Fibroblast of skin of scalp (primary cell): ENCODE measurements at regions not wholly inside any gene's neighbourhood (a gene's known extent, or its start where the extent isn't known, plus 50 kb on each side); places are given as distances from the start of the nearest gene placed in this dataset.
"Not testable (repeated sequence)": the region's sequence is repeated elsewhere in the genome, so short reads cannot be mapped to it uniquely, and the experiment has no call there.

Source experiments
- DNase-seq: peaks from one replicate; pipeline ENCODE4 v3.0.0-alpha.2; 2013

DNA sequence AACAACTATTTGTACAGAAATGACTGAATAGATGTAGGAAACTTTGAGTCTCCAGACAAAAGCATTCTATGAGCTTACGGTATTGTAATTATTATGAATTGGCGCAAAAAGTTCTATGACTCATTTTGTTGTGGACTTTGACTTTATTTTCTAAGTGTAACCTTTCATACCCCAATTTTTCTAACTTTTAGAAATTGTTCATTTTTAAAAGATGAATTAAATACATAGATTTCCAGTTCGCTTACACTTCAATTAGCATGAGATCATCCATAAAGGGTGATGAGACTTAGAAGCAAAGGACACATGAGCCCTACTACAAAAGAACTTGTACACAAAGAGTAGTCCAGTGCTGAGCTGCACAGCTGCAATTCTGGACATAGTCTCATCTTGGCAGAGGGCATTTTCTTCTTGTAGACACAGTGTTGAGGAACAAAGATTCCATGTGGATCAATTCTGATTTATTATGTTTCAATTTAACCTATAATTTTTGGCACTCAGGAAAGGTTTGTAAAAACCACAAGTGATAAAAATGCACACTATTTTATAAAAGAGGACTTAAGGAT lies 431.1 kb downstream of the LRRIQ3 start:
- DNase-seq: no peak

DNA sequence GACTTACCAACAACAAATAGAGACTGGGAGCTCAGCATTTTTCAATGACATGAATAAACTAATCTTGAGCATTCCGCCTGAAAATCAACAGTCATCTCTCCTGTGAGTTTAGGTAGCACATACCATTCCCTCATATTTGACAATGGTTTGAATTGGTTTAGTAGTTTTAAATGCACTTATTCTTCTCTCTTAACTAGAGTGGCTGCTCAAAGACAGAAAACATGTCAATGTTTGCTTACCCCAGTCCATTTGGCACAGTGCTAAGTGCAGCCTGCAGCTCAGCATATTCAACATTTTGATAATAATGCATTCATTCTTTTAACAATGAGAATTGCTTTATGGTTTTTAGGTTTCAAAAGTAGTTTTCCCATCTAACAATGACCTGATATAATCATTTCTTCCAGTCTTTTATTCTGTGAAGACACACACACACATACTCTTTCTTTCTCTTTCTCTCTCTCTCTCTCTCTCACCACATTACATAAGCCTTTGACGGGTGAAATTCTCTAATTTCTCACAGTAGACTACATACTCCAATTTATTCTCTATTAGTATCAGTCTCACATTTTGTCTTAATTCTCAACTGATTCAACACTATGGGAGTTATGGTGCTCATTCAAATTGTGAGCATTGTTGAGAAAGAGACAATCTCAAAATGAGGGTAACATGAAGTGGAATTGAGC lies 432.3 kb downstream of the LRRIQ3 start:
- DNase-seq: no peak

DNA sequence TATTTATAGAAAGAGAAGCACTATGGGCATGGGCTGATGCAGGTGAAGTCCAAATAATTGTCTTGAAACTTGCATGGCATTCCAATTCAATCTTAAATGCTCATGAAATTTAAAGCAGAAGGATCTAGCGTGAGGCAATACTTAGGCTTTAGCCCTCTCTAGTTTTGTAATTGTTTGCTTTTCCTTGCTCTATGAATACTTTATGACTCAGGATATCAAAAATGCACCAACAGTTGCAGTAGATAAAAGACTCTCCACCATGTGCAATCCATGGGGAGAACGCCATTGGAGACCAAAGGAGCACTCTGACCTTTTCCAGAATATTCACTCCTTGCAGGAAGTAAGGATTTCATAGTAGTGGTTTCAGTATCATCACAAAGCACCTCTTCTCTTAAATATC lies 436.4 kb downstream of the LRRIQ3 start:
- no peak for DNase-seq

DNA sequence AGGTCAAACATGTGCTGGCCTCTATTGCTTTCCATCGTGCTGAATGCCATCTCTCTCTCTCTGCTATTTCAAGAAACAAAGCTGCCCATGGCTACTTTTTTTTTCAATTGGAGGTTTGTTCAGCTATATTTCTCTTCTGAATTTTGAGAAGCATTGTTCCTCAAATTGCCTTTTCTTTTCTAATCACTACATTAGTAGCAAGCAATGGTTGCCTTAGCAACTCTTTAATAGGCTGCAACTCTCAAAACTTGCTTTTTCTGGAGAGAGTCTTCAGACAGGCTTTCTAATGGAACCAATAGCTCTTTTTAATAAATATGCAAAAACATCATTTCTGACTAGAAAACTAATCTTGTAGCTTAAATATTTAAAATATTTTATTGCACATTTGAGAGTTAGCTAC lies 439.0 kb downstream of the LRRIQ3 start:
- DNase-seq: no peak

DNA sequence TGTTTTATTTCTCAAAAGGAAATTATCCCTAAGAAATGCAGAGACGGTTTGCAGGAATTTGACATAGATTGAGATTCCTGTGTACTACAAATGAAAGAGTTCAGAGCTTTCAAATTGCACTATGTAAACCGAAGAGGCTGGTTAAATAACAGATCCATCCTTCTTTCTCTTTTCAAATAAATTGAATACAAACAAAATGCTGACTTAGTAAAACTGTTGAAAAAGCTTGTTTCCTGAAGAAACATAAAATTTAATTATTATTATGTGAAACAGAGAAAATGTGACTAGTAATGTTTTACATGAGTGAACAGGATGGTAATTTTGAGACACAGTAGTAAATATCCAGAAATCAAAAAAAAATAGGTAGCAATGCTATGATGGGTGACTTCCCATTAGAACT lies 441.2 kb downstream of the LRRIQ3 start:
- no peak for DNase-seq

DNA sequence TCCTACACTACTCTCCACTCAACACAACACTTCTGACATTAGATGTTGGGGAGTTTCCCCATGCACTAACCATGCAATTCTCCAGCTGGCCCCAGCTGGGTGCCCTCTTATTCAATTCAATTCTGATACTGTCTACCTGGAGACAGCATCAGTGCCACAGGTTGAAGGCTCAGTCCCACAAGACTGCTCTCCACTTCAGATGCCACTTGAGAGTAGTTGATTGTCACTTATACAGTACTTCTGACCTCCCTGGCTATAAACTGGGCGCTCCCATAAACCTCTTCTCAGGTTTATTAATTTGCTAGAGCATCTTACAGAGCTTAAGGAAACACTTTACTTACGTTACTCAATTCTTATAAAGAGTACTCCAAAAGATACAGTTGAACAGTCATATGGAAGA lies 442.3 kb downstream of the LRRIQ3 start:
- no peak for DNase-seq

DNA sequence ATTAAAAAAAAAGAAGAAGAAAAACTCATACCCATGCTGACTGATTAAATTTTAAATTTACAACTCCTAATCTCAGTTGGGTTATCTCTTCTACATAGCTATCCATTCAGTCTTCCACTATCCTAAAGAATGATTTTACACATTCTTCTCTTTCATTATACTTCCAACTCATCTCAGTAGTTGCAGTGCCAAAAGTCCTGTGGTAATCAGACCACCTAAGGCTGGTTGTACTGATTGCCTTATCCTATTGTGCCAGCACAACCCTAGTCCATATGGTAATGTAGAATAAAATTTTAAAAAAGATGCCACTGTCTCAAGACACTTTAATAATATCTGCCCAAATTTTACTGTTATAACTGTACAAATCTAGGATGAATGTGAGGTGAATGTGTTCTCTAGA lies 448.0 kb downstream of the LRRIQ3 start:
- no peak for DNase-seq

DNA sequence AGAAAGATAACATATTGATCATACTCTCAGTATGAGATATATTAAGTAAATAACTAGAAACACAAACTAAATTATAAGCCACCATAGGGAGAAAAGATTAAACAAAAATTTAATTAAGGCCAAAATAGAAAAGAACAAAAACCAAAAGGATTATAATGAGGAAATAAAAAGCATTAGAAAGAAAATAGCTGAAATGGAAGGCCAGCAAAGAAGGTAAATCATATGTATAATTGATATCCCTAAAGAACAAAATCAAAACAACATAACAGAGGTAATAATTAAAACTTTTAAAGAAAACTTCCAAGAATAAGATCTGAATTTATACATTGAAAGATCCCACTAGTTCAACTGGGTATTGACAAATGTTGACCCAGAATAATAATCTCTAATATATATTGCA lies 453.0 kb downstream of the LRRIQ3 start:
- no peak for DNase-seq

DNA sequence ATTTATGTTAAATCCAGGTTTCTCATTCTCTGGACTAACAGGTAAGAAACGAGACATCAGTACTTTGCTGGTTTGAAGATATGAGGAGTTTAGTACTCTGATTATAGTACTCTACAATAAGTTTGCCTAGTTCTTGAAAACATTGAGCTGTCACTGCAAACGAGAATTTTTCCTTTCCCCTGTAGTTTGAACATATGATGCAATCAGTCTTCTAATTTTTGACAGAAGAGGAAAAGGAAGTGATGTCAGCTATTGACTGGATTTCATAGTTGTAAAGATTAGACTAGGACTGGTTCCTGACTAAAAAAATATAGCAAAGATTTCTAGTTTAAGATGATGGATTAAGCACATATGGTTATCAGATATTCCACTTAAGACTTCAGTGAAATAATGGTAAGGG lies 461.9 kb downstream of the LRRIQ3 start:
- no peak for DNase-seq

DNA sequence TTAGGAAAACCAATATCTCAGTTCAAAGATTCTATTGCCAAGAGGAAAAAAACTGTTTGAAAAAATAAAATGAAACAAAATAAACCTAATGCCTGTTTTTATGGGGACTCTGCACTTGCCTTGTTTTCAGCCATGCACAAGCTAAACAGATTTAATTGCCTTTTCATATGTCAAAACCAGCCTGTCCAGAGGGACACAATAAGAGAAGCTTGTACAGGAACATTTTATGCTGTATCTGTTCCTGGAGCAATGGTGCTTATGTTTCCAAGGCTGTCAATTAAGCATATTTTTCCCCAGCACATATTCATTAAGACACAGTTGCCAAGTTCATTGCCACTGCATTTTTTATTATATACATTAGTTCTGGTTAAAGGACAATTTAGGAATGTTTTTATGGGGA lies 470.9 kb downstream of the LRRIQ3 start:
- DNase-seq: no peak

DNA sequence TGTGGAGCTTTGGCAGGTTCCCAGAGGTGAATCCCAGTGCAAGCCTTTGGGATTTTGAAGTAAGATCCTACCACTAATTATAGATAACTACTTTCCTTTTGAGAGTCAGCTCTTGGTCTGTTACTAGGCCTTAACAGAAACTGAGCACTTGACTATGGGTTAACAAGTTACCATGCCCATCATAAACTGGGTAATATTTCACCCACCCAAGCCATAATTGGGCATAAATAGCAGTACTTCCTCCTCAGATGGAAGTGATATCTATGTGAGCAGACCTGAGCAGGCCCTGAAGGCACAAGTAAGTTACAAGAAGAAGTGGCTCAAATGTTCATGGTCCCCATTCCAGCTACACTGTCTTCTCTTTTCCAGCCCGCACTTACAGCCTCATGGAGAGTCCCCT lies 475.9 kb downstream of the LRRIQ3 start:
- no peak for DNase-seq

DNA sequence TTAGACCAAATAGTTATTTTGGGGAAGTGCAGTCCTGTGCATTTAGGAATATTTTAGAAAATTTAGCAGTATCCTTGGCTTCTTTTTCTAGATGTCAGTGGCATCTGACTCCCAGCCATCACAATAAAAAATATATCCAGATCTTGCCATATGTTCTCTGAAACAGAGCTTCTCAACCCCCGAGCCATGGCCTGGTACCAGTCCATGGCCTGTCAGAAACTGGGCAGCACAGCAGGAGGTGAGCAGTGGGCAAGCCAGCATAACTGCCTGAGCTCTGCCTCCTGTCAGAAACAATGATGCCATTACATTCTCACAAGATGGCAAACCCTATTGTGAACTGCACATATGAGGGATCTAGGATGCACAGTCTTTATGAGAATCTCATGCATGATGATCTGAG lies 480.0 kb downstream of the LRRIQ3 start:
- DNase-seq: no peak

DNA sequence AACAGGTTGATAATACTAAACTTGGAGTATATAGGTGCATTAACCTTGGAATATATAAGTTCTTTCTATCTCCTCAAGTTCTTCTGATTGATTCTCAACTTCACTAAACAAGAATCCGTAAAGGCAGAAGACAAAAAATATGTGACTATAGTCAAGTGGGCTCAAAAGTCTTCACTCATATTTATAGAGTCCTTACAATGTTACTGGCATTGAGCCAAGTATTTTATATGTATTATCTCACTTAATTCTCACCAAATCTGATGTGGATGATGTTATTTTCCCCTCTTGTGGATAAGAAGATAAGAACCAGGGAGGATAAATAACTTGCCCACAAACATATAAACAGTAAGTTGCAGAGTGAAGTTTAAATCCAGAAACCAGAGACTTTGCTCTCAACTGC lies 486.9 kb downstream of the LRRIQ3 start:
- DNase-seq: no peak

DNA sequence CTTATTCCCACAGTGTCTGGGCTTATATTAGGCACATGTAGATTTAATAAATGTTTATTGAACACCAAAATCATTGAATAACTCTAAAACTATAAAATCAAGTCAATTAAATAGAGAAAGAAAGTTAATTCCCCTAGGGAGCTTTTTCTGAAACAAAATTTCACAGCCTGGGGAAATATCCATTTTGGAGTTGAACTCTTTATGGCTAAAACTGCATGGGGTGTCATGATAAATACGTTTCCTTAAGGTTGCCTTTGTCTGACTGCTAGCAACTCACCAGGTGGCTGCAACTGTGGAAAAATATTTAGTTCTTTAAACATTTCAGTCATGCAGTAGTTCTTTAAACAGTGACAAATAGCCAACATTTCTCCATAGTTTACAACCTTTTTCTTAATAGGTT lies 496.1 kb downstream of the LRRIQ3 start:
- DNase-seq: no peak

DNA sequence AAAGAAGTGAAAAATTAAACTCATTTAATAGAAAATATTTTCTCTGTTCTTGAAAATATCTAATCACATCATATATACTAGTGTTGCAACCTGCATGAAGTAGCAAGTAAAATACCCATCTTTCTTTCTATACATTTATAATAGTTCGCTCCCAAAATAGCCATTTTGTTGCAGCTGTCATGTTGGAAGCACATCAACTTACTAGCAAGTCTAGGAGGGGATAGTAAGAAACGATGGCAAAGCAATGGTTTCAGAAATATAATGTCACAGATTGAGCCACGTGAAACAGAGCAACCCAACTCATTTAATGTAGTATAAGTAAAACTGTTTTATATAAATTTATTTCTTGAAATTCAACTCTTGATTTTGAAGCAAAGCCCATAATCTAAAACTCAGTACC lies 521.8 kb downstream of the LRRIQ3 start:
- DNase-seq: no peak

DNA sequence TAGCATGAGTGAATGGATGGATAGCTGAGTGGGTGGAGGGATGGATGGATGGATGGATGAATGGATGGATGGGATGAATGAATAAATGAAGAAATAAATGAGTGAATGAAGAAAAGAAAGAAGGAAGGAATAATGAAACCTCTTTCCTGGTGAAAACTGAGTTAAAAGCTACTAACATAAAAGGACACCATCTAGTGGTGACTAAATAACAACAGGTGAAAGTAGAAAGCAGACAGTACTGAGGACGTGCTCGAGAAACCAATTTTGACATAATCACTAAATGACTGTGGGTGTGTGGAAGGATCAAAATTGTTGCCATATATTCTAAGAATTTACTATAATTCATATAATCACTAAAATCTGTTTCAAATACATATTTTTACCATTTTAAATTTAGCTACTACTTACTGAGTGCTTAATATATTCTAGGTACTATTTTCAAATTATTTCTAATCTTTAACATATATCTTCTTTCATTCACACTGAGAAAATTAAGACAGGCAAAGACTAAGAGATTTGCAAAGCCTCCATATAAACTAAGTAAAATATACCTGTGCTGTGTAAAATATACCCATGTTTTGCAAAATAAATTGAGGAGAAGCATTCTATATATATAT lies 522.9 kb downstream of the LRRIQ3 start:
- peak; percentile 9 for DNase-seq

DNA sequence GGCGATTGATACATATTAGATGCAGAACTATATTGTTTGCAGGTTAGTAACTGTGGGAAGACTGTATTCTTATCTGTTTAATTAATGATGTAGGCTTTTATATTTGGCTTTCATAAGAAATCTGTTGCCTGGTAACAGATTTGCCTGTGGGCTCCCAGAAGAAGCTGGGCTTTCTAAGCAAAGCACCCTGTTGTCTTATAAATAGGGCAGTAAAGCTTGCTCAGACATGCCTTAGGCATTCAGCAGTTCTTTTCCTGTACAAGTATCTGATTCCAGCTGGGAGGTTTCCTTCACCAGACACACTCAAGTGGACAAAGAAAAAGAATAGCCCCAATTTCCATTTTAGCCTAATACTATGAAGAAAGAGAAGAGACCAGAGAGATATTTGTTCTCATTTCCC lies 524.0 kb downstream of the LRRIQ3 start:
- no peak for DNase-seq

DNA sequence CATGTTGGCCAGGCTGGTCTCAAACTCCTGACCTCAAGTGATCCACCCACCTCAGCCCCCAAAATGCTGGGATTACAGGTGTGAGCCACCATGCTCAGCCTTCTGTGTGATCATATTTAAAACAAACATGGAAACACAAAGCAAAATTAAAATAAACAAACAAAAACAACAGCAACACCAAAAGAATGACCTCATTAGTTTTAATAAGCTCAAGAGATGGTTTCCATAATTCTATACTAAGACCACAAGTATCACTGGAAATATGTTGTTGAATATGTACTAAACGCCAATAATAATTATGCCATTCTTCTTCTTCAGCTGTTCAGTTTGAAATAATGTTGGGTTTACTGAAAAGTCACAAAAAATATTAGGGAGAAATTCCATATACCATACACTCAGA lies 526.4 kb downstream of the LRRIQ3 start:
- no peak for DNase-seq

DNA sequence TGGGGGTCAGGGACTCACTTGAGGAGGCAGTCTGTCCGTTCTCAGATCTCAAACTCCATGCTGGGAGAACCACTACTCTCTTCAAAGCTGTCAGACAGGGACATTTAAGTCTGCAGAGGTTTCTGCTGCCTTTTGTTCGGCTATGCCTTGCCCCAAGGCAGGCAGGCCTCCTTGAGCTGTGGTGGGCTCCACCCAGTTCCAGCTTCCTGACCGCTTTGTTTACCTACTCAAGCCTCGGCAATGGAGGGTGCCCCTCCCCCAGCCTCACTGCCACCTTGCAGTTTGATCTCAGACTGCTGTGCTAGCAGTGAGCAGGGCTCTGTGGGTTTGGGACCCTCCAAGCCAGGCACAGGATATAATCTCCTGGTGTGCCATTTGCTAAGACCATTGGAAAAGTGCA lies 530.0 kb downstream of the LRRIQ3 start:
- not testable (repeated sequence) for DNase-seq

DNA sequence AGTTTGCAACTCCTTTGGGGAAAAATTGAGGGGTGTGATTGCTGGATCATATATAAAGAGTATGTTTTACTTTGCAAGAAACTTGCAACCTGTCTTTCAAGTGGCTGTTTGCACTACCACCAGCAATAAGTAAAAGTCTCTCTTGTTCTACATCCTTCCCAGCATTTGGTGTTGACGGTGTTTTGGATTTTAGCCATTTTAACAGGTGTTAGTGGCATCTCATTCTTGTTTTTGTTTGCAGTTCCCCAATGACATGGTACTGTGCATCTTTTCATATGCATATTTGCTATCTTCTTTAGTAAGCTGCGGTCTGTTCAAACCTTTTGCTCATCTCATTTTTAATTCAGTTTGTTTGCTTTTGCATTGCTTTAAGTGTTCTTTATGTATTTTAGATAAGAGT lies 535.5 kb downstream of the LRRIQ3 start:
- no peak for DNase-seq

DNA sequence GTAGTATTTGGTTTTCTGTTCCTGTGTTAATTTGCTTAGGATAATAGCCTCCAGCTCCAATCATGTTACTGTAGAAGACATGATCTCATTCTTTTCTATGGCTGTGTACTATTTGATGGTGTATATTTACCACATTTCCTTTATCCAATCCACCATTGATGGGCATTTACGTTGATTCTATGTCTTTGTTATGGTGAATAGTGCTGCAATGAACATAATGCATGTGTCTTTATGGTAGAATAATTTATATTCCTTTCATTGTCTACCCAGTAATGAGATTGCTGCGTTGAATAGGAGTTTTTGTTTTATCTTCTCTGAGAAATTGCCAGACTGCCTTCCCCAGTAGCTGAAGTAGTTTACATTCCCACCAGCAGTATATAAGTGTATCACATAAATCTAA lies 538.8 kb downstream of the LRRIQ3 start:
- DNase-seq: no peak

DNA sequence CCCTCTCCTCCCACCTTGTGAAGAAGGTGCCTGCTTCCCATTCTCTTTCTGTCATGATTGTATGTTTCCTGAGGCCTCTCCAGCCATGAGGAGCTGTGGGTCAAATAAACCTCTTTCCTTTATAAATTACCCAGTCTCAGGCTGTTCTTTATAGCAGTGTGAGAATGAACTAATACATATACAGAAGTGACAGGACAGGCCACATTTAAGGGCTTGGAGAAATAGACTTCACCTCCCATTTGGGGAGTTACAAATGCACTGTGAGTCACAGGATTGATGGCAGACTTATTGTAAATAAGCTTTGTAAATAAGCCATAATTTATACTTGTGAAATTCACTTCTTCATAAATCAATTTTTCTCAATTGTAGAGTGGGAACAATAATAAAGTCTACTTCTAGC lies 543.3 kb downstream of the LRRIQ3 start:
- no peak for DNase-seq

DNA sequence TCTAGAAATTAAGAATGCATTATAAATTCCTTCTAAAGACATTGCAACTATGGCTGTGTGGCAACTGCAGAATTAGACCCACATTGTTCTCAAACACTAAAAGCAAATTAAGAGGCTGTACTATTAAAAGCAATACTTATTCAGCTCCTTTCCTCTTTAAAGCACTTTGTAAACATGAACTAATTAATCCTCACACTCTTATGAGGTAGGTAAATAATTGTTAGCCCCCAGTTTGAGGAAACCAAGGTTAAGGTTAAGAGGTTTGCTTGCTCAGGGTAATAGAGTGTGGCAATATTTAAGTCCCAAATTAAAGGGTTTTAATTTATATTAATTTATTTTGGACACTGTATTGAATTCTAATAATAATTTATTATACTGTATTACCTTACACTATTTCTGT lies 553.8 kb downstream of the LRRIQ3 start:
- DNase-seq: no peak

DNA sequence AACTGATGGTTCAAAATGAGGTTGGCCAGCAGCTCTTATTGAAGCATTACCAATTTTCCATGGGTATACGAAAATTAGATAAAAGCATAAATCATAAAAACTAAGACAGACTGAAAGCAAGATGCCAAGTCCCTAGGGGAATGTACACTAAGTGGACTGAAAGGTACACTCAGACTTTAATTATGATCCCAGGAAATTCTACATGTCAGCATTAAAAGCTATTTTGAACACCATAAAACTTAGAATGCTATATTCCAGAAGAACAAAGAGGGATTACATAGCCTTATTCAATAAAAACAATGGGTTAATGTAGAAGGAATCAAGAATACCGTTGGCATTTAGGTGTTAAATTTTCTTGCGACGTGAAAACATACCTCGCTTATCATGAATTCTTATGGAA lies 558.5 kb downstream of the LRRIQ3 start:
- no peak for DNase-seq

DNA sequence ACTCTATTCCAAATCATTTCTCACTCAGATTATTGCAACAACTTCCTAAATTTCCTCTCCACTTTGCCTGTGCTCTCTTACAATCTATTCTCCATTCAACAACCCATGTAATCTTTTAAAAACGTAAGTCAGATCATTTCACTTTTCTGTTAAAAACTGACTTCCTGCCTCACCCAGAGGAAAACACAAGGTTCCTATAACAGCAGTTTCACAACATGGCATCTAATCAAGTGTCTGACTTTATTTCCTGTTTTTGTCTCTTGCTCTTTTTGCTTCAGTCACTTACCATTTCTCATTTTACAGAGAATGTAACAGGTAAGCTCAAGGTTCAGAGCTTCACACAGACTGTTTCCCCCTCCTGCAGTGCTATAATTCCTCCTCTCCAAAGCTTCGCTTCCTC lies 560.7 kb downstream of the LRRIQ3 start:
- no peak for DNase-seq
